ENCODE measurements at regions not wholly inside any gene's neighbourhood (a gene's known extent, or its start where the extent isn't known, plus 50 kb on each side); places are given as distances from the start of the nearest gene placed in this dataset.

DNA sequence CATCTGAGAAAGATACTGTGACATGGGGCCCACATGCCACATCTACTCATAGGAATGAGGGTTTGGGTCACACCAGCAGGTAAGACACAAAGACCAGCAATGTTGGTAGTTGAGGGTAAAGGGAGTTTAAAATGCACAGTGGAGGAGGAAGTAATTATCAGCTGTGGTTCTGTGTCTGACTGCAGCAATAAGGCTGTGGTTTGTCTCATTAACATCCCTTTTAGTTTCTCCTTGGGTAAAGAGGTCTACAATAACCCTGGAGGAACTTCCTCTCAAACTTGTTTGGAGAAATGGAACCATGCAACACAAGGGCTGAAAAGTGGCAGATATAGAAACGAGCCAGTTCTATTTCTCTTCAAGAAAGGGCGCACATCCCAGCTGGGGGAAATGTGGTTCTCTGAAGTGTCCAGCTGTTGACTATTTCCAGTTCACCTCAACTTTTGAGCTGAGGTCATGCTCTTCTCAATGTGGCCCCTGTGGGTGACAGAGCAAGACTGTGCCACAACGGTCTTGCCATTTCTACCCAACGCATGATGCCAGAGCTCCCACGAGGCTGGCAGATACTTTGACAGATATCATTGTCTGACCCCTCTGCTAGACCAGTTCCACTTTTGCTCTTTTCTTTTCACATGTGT is 234.3 kb downstream of the SQOR start:
- TF ChIP-seq GATA3 (IDR thresholded peaks at IDR 0.05; ENCODE audit: low read depth, low read length) (no peak), GATA2 (IDR thresholded peaks at IDR 0.05; ENCODE audit: low read depth, low read length) (no peak)

DNA sequence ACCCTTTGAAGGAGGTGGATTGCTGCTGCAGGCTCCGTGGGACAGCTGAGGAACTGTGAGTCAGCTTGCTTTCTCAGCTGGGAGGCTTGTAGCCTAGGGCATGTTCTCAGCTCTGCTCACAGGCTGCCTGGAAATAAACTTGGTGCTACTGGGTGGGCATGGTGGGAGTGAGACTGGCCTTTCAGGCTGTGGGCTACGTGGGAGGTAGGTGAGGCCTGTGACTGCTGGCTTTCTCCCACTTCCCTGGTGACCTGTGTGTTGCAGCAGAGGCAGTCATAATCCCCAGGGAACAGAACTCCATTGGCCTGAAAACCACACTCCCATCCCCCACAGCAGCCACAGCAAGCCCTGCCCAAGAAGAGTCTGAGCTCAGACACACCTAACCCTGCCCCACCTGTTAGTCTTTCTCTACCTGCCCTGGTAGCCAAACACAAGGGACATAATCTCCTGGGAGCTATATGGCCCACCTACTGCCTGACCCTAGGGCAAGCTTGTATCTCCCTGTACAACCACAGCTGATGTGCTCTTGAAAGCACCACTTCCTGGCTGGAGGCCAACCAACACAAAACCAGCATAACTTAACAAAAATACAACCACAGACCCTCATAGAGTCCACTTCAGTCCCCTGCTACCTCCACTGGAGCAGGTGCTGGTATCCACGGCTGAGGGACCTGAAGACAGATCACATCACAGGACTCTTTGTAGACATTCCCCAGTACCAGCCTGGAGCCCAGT is 236.5 kb downstream of the SQOR start:
- TF ChIP-seq GATA2 (IDR thresholded peaks at IDR 0.05; ENCODE audit: low read depth, low read length) = no peak
- TF ChIP-seq GATA3 (IDR thresholded peaks at IDR 0.05; ENCODE audit: low read depth, low read length) = no peak

- no peak for TF ChIP-seq GATA2 (IDR thresholded peaks at IDR 0.05; ENCODE audit: low read depth, low read length)
- TF ChIP-seq GATA3 (IDR thresholded peaks at IDR 0.05; ENCODE audit: low read depth, low read length) = no peak
Measured at GRCh38 chr15:45873781-45874180, 239.0 kb downstream of the SQOR start.

GRCh38 chr15:45884289-45884688 is 249.5 kb downstream of the SQOR start:
- no peak for TF ChIP-seq GATA3 (IDR thresholded peaks at IDR 0.05; ENCODE audit: low read depth, low read length)
- TF ChIP-seq GATA2 (IDR thresholded peaks at IDR 0.05; ENCODE audit: low read depth, low read length) = no peak

GRCh38 chr15:45884755-45885445 is 250.1 kb downstream of the SQOR start:
- TF ChIP-seq GATA3 (IDR thresholded peaks at IDR 0.05; ENCODE audit: low read depth, low read length) = no peak

DNA sequence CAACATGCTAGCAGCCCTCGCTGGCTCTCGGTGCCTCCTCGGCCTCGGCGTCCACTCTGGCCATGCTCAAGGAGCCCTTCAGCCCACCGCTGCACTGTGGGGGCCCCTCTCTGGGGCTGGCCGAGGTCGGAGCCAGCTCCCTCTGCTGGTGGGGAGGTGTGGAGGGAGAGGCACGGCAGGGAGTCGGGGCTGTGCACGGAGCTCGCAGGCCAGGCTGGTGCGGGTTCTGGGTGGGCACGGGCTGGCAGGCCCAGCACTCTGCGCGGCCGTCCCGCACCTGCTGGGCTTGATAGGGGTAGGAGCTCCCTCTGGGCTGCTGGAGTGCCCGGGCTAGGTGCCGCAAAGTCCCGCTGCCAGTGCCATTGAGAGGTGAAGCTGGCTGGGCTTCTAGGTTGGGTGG is 251.0 kb downstream of the SQOR start:
- TF ChIP-seq GATA2 (IDR thresholded peaks at IDR 0.05; ENCODE audit: low read depth, low read length) (no peak), GATA3 (IDR thresholded peaks at IDR 0.05; ENCODE audit: low read depth, low read length) (no peak)

DNA sequence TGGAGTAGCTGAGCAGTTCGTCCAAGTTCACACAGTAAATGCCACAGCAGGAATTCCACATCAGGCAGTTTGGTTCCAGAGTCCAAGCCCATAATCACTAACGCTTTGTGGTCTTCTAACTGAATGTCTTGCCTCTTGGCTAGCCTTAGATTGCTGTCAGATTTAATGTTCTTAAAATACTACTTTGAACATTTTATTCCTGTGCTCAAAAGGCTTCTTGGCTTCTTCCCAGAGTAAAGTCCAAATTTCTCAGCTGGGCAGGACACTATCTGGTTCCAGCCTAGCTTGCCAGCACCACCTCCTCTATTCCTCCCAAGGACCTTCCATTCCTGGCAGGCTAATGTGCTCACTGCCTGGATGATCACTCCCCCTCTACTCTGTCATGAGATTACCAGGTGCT is 256.9 kb downstream of the SQOR start:
- TF ChIP-seq GATA2 (IDR thresholded peaks at IDR 0.05; ENCODE audit: low read depth, low read length) (no peak), GATA3 (IDR thresholded peaks at IDR 0.05; ENCODE audit: low read depth, low read length) (no peak)

DNA sequence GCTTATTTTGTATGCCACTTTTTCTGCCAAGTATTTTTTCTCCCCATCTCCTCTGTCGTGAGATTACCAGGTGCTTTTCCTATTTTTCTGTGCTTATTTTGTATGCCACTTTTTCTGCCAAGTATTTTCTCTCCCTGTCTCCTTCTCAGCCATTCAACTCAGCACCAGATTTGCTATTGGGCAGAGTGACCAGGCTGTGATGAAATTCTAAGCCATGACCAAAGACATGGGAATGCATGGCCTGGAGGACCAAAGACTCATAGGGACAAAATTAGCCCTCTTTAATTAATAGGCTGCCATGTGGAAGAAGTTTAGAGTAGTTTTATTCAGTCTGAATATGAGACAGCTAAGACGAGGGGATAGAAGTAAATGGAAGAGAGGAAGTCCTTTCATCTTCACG is 257.4 kb downstream of the SQOR start:
- TF ChIP-seq GATA2 (IDR thresholded peaks at IDR 0.05; ENCODE audit: low read depth, low read length) (no peak), GATA3 (IDR thresholded peaks at IDR 0.05; ENCODE audit: low read depth, low read length) (no peak)

DNA sequence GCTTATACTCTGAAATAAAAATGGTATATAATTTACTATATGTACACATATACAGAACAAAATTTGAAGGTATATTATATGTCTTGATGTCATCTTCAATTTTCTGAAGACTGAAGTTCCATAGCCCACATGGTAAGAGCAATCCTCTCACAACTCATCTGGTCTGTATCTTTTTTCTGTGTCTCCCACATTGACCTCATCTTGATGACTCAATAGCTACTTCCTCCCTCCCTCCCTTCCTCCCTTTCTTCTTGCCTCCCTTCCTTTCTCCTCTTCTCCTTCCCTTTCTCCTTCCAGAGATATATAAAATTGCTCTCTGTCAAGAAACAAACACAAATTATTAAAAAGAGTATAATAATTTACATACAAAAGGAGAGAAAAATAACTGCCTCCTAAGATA is 268.5 kb downstream of the SQOR start:
- TF ChIP-seq GATA2 (IDR thresholded peaks at IDR 0.05; ENCODE audit: low read depth, low read length) = no peak
- TF ChIP-seq GATA3 (IDR thresholded peaks at IDR 0.05; ENCODE audit: low read depth, low read length) = no peak

DNA sequence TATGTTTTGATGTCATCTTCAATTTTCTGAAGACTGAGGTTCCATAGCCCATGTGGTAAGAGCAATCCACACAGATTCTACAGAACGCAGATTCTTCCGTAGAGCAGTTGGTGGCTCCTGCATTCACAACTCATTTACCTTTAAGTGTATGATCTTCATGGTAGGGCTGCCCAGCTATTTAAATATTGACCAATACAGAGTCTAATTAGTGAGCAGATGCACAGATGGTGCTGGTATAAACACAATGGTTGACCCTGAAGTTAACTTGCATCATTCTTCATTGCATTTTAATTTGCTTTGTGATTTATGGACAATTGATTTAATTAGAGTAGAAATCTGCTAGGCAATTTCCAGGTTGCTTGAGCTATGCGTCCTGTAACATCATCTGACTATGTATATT is 269.2 kb downstream of the SQOR start:
- no peak for TF ChIP-seq GATA3 (IDR thresholded peaks at IDR 0.05; ENCODE audit: low read depth, low read length)
- no peak for TF ChIP-seq GATA2 (IDR thresholded peaks at IDR 0.05; ENCODE audit: low read depth, low read length)

DNA sequence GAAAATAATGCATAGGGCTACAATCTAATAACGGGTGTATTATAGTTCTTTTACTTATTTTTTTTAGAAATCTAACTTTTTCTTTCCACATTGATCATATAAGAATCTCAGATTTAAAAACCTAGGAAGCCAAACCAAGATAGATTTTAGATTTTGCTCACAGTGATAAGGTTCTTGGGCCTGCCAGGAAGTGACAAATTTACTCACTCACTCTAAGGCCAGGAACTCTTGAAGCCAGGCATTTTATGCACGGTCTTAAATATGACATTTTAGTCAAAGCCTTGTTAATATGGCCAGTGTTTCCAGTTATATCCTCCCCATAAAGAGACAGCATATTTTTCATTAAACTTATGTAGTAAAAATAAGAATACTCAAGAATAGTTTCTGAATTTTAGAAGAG is 271.4 kb downstream of the SQOR start:
- TF ChIP-seq GATA3 (IDR thresholded peaks at IDR 0.05; ENCODE audit: low read depth, low read length) (no peak), GATA2 (IDR thresholded peaks at IDR 0.05; ENCODE audit: low read depth, low read length) (no peak)

DNA sequence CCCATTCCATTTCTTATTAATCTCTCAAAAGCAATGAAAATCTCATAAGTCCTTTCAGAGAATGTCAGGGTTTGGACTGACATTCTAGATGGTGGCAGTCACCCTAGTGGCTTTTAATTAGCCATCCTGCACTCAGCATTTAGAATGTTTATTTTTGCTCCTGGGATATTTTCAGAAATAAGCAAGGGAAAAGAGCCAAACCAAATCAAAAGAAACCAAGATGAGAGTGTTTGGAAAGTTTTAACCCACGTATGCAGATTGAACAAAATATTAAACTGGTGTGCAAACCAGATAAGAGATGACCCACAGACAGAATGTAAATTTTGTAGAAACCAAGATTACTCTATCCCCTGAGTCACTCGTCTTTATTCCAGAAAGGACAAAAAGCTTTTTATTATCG is 275.8 kb downstream of the SQOR start:
- TF ChIP-seq GATA2 (IDR thresholded peaks at IDR 0.05; ENCODE audit: low read depth, low read length) = no peak
- TF ChIP-seq GATA3 (IDR thresholded peaks at IDR 0.05; ENCODE audit: low read depth, low read length) = no peak

DNA sequence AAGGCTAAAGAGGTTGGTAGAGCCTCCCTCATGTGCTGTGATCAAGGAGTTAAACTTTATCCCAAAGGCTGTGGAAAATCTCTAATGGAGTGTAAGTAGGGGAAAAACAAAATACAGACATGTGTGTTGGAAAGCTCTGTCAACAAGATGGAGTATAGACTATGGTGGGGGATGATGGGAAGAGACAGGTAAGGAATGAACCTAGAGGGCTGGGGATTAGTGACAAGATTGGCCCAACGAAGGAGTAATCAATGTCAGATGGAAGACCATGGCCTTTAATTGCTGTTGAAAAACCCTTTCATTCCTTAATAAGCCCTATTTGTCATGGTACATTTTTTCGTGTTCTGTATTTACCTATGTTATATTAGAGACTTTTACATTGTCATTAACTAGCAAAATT is 278.6 kb downstream of the SQOR start:
- TF ChIP-seq GATA2 (IDR thresholded peaks at IDR 0.05; ENCODE audit: low read depth, low read length) (no peak), GATA3 (IDR thresholded peaks at IDR 0.05; ENCODE audit: low read depth, low read length) (no peak)

GRCh38 chr15:45914425-45914824 is 279.6 kb downstream of the SQOR start:
- TF ChIP-seq GATA3 (IDR thresholded peaks at IDR 0.05; ENCODE audit: low read depth, low read length) (no peak), GATA2 (IDR thresholded peaks at IDR 0.05; ENCODE audit: low read depth, low read length) (no peak)

- TF ChIP-seq GATA3 (IDR thresholded peaks at IDR 0.05; ENCODE audit: low read depth, low read length) = no peak
- TF ChIP-seq GATA2 (IDR thresholded peaks at IDR 0.05; ENCODE audit: low read depth, low read length) = no peak
Measured at GRCh38 chr15:45918839-45919238, 284.0 kb downstream of the SQOR start.
